Dendritic cell treated with granulocyte-macrophage colony-stimulating factor and Interleukin-4, amounts not matched to agents 40 ng/mL and 50 ng/mL, for 4 days (primary cell): ENCODE measurements at regions not wholly inside any gene's neighbourhood (a gene's known extent, or its start where the extent isn't known, plus 50 kb on each side); places are given as distances from the start of the nearest gene placed in this dataset.
"Not testable (repeated sequence)": the region's sequence is repeated elsewhere in the genome, so short reads cannot be mapped to it uniquely, and the experiment has no call there.

ENCODE experiments used
- H3K27ac Mint-ChIP-seq: one replicate; pipeline ENCODE4 v1.8.0; 2022; ENCODE audit warnings: mild to moderate bottlenecking, mixed read lengths
- H3K27me3 Mint-ChIP-seq: one replicate; pipeline ENCODE4 v1.8.0; 2022; ENCODE audit warnings: mild to moderate bottlenecking, mixed read lengths
- H3K36me3 Mint-ChIP-seq: one replicate; pipeline ENCODE4 v1.8.0; 2022; ENCODE audit warnings: low read depth, mixed read lengths
- H3K4me1 Mint-ChIP-seq: one replicate; pipeline ENCODE4 v1.8.0; 2022; ENCODE audit warnings: low read depth, mixed read lengths
- H3K4me3 Mint-ChIP-seq: one replicate; pipeline ENCODE4 v1.8.0; 2022; ENCODE audit warnings: mild to moderate bottlenecking, moderate library complexity, mixed read lengths
- H3K9me3 Mint-ChIP-seq: one replicate; pipeline ENCODE4 v1.8.0; 2022; ENCODE audit warnings: mixed read lengths
- intact Hi-C: fragments of 100-400 bp; cut with micrococcal nuclease; formaldehyde crosslinking; loops from one replicate; pipeline ENCODE4 v1.15.0; 2022

DNA sequence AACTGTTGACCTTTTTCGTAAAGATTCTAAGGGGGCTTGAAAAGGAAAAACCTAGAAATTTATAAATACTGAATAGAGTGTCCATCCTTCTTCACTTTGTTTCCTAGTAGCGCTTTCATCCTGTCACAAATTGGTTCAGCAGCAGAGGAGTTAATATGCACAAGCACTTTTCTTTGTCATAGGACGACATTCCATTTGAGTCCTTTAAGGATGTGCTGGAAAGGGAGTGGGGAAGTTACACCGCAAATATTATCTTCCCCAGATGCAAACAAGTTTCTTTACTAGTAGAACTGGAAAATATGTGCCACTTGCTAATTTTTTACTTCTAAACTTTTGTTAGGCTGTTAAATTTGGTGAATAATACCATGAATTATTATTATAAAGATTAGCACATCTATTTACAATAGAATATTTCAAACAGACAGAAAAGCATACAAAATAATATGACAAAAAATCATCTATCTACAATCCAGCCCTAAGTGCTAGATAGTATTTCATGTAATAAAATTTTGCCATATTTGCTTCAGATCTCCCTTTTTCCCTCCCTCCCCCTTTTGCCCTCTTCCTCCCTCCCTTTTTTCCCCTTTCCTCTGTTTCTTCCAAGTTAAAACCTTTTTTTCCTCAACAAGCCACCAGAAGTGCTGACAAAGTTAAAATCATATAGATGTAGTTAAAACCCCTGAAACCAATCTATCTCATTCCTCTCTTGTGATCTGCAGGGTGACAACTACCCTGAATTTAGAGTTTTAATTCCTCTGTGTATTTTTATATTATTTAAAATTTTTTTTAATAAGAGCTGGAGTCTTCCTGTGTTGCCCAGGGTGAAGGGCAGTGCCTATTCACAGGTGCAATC lies 50.5 kb upstream of the MAP4K3 start:
- intact Hi-C loops = no loop called here
- H3K27ac Mint-ChIP-seq = no peak overlapping the region
- no peaks in the 10 kb centered on the region for H3K9me3 Mint-ChIP-seq
- no peak overlapping the region for H3K4me3 Mint-ChIP-seq
- no peaks in the 10 kb centered on the region for H3K36me3 Mint-ChIP-seq
- H3K27me3 Mint-ChIP-seq = peaks cover 38% of the 10 kb centered on the region
- peaks cover 47% of the 10 kb centered on the region for H3K4me1 Mint-ChIP-seq

DNA sequence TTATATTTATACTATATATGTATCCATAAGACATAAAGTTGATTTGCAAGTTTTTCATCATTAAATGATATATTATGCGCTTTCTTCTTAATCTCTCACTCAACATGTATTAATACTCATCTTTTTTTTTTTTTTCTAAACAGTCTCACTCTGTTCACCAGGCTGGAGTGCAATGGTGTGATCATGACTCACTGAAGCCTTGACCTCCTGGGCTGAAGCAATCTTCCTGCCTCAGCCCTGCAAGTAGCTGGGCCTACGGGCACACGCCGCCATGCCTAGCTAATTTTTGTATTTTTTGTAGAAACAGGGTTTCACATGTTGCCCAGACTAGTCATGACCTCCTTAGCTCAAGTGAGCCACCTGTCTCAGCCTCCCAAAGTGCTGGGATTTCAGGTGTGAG lies 51.4 kb upstream of the MAP4K3 start:
- peaks cover 48% of the 10 kb centered on the region for H3K4me1 Mint-ChIP-seq
- no peaks in the 10 kb centered on the region for H3K36me3 Mint-ChIP-seq
- H3K27me3 Mint-ChIP-seq = peaks cover 39% of the 10 kb centered on the region
- intact Hi-C loops = no loop called here
- no peaks in the 10 kb centered on the region for H3K9me3 Mint-ChIP-seq
- H3K4me3 Mint-ChIP-seq = no peak overlapping the region
- no peak overlapping the region for H3K27ac Mint-ChIP-seq

- no peak overlapping the region for H3K4me3 Mint-ChIP-seq
- intact Hi-C loops = loop anchor here (5.0 kb wide), 1 partner anchor 53 kb away; the partner anchor contains the start of gene MAP4K3
- H3K36me3 Mint-ChIP-seq = no peaks in the 10 kb centered on the region
- peaks cover 48% of the 10 kb centered on the region for H3K27me3 Mint-ChIP-seq
- no peaks in the 10 kb centered on the region for H3K9me3 Mint-ChIP-seq
- peak overlapping the region; percentile 15 for H3K27ac Mint-ChIP-seq
- peaks cover 54% of the 10 kb centered on the region for H3K4me1 Mint-ChIP-seq
Measured at GRCh38 chr2:39490586-39490985, 53.5 kb upstream of the MAP4K3 start.

DNA sequence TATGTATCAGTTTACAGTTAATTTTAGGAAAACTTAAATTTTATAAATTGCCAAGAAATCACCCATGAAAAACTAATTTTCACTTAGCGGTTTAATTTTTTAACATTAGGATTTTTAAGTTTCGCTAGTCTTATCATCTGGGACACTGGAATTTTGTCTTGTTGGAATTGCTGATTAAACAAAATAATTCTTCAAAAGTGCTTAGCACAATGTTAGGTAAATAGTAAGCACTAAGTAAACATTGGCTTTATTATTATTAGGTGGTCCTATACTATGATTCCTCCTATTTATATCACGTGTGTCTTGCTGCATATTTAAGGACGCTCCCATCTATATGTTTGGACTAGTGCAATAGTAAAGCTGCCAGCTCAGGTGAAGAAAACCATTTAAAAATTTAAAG lies 54.6 kb upstream of the MAP4K3 start:
- Mint-ChIP-seq H3K9me3 (no peaks in the 10 kb centered on the region), H3K36me3 (no peaks in the 10 kb centered on the region), H3K27ac (peak overlapping the region; percentile 73), H3K27me3 (peaks cover 49% of the 10 kb centered on the region), H3K4me1 (peaks cover 46% of the 10 kb centered on the region), H3K4me3 (no peak overlapping the region)
- intact Hi-C loops = loop anchor here (2.0 to 5.0 kb wide), 2 partner anchors 21 to 54 kb away; partner anchors contain the start of gene MAP4K3

DNA sequence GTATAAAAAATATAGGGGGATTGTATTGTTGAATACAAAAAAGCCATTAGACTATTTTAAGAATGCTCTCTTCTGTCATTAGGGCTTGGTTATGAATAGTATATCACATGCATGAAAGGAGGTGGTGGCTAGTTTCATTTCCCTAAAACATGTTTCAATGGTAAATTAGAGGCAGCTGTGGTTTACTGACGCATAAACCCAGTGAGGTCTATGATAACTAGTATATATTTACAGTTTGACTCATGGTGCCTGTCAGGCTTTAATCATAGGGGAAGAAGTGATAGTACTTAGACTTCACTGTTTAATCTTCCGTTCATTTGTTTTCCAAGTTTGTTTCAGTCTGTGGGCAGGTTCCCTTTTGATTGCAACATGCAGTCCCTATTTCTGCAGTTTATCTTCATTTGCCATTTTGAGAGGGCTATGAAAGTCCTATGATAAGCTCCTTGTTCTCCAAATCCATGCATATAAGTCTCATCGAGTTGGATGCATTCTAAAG lies 55.1 kb upstream of the MAP4K3 start:
- H3K4me3 Mint-ChIP-seq = peak overlapping the region; percentile 54
- no peaks in the 10 kb centered on the region for H3K36me3 Mint-ChIP-seq
- H3K27me3 Mint-ChIP-seq = peaks cover 49% of the 10 kb centered on the region
- no peaks in the 10 kb centered on the region for H3K9me3 Mint-ChIP-seq
- H3K27ac Mint-ChIP-seq = peak overlapping the region; percentile 73
- peaks cover 42% of the 10 kb centered on the region for H3K4me1 Mint-ChIP-seq
- intact Hi-C loops = loop anchor here (2.0 to 5.0 kb wide), 2 partner anchors 21 to 55 kb away; partner anchors contain the start of gene MAP4K3

GRCh38 chr2:39492716-39493115 lies 55.6 kb upstream of the MAP4K3 start:
- Mint-ChIP-seq H3K9me3 (no peaks in the 10 kb centered on the region), H3K27me3 (peaks cover 55% of the 10 kb centered on the region), H3K36me3 (no peaks in the 10 kb centered on the region), H3K4me3 (peak overlapping the region; percentile 54), H3K4me1 (peaks cover 40% of the 10 kb centered on the region), H3K27ac (peak overlapping the region; percentile 73)
- intact Hi-C loops = loop anchor here (2.0 to 5.0 kb wide), 2 partner anchors 20 to 55 kb away; partner anchors contain the start of gene MAP4K3

GRCh38 chr2:39494784-39495251 lies 57.7 kb upstream of the MAP4K3 start:
- Mint-ChIP-seq H3K27me3 (peaks cover 61% of the 10 kb centered on the region), H3K27ac (no peak overlapping the region), H3K36me3 (no peaks in the 10 kb centered on the region), H3K4me1 (peaks cover 29% of the 10 kb centered on the region), H3K9me3 (no peaks in the 10 kb centered on the region), H3K4me3 (no peak overlapping the region)
- intact Hi-C loops = loop anchor here (5.0 kb wide), 1 partner anchor 58 kb away; the partner anchor contains the start of gene MAP4K3

DNA sequence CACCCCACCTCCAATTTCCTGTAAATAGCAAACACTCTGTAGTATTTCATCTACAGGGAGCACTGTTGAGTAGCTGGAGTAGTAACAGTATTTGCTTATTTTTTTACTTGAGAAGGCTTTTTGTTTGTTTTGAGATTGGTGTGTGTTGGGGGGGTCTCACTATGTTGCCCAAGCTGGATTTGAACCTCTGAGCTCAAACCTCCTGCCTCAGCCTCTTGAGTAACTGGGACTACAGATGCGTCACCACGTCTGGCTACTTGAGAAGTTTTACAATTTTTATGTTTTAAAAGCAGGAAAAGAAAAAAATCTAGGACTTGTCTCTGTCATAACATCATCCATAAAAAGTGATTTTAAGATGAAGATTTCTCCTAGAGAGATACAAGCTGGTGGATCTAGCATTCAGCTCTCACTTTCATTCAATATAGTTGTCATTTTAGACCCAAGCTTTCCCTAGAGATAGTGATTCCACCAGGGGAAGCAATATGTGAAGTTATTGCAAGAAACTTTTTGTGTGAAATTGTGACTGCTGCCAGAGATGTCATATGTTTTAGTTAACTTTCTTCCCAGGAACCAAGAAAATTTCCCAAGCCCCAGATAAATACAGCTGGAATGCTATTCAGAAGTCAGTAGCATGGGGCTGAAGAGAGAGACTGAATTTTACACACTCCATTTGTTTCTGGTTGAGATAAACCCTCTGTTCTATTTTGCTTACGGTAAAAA lies 60.2 kb upstream of the MAP4K3 start:
- Mint-ChIP-seq H3K27me3 (peaks cover 72% of the 10 kb centered on the region), H3K4me3 (no peak overlapping the region), H3K27ac (no peak overlapping the region), H3K4me1 (peaks cover 17% of the 10 kb centered on the region), H3K36me3 (no peaks in the 10 kb centered on the region), H3K9me3 (no peaks in the 10 kb centered on the region)
- intact Hi-C loops = no loop called here

DNA sequence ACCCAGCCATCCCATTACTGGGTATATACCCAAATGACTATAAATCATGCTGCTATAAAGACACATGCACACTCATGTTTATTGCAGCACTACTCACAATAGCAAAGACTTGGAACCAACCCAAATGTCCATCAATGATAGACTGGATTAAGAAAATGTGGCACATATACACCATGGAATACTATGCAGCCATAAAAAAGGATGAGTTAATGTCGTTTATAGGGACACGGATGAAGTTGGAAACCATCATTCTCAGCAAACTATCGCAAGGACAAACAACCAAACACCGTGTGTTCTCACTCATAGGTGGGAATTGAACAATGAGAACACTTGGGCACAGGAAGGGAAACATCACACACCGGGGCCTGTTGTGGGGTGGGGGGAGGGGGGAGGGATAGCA lies 61.1 kb upstream of the MAP4K3 start:
- Mint-ChIP-seq H3K27me3 (peaks cover 80% of the 10 kb centered on the region), H3K4me1 (peaks cover 13% of the 10 kb centered on the region)
- H3K36me3 Mint-ChIP-seq, H3K9me3 Mint-ChIP-seq, H3K27ac Mint-ChIP-seq, H3K4me3 Mint-ChIP-seq, intact Hi-C loops: not testable (repeated sequence)

GRCh38 chr2:39498786-39499185 lies 61.7 kb upstream of the MAP4K3 start:
- Mint-ChIP-seq H3K9me3 (no peaks in the 10 kb centered on the region), H3K36me3 (no peaks in the 10 kb centered on the region), H3K4me1 (peaks cover 8% of the 10 kb centered on the region), H3K27ac (no peak overlapping the region), H3K27me3 (peaks cover 79% of the 10 kb centered on the region), H3K4me3 (no peak overlapping the region)
- intact Hi-C loops = no loop called here

DNA sequence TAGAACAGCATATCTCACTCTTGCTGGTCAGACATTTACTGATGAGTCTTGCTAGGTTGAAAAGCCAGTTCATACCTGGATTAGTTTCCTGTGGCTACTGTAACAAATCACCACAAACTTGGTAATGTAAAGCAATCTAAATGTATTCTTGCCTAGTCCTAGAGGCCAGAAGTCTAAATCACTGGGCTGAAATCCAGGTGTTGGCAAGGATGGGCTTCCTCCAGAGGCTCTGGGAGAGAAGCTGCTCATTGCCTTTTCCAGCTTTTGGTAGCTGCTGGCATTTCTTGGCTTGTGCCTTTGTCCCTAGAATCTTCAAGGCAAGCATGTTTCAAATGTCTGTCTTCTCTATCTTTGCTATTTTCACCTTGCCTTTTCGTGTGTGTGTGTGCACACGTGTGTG lies 62.3 kb upstream of the MAP4K3 start:
- no peak overlapping the region for H3K4me3 Mint-ChIP-seq
- peaks cover 13% of the 10 kb centered on the region for H3K4me1 Mint-ChIP-seq
- no peak overlapping the region for H3K27ac Mint-ChIP-seq
- intact Hi-C loops = no loop called here
- H3K27me3 Mint-ChIP-seq = peaks cover 77% of the 10 kb centered on the region
- no peaks in the 10 kb centered on the region for H3K9me3 Mint-ChIP-seq
- H3K36me3 Mint-ChIP-seq = no peaks in the 10 kb centered on the region

- peaks cover 7% of the 10 kb centered on the region for H3K4me1 Mint-ChIP-seq
- H3K9me3 Mint-ChIP-seq = no peaks in the 10 kb centered on the region
- H3K4me3 Mint-ChIP-seq = no peak overlapping the region
- H3K36me3 Mint-ChIP-seq = no peaks in the 10 kb centered on the region
- no peak overlapping the region for H3K27ac Mint-ChIP-seq
- peaks cover 66% of the 10 kb centered on the region for H3K27me3 Mint-ChIP-seq
- intact Hi-C loops = no loop called here
Measured at GRCh38 chr2:39501412-39501811, 64.3 kb upstream of the MAP4K3 start.

DNA sequence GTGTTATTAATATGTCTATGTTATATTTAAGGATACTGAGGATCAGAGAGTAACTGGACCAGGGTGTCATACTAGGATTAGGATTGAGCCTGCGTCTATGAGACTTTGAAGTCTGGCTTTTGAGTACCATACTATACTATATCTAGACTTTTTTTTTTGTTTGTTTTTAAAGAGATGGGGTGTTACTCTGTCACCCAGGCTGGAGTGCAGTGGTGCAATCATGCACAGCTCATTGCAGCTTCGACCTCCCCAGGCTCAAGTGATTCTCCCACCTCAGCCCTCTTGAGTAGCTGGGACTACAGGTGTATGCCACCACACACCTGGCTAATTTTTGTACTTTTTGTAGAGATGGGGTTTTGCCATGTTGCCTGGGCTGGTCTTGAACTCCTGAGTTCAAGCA lies 66.2 kb upstream of the MAP4K3 start:
- intact Hi-C loops = no loop called here
- peaks cover 57% of the 10 kb centered on the region for H3K27me3 Mint-ChIP-seq
- peaks cover 7% of the 10 kb centered on the region for H3K4me1 Mint-ChIP-seq
- H3K27ac Mint-ChIP-seq = no peak overlapping the region
- H3K4me3 Mint-ChIP-seq = no peak overlapping the region
- H3K36me3 Mint-ChIP-seq = no peaks in the 10 kb centered on the region
- no peaks in the 10 kb centered on the region for H3K9me3 Mint-ChIP-seq

GRCh38 chr2:39504790-39505335 lies 67.8 kb upstream of the MAP4K3 start:
- H3K27me3 Mint-ChIP-seq = peaks cover 55% of the 10 kb centered on the region
- H3K4me1 Mint-ChIP-seq = peaks cover 15% of the 10 kb centered on the region
- no peak overlapping the region for H3K4me3 Mint-ChIP-seq
- H3K9me3 Mint-ChIP-seq = no peaks in the 10 kb centered on the region
- no peak overlapping the region for H3K27ac Mint-ChIP-seq
- H3K36me3 Mint-ChIP-seq = no peaks in the 10 kb centered on the region
- intact Hi-C loops = no loop called here
